ENCODE measurements at regions not wholly inside any gene's neighbourhood (a gene's known extent, or its start where the extent isn't known, plus 50 kb on each side); places are given as distances from the start of the nearest gene placed in this dataset.
"Not testable (repeated sequence)": the region's sequence is repeated elsewhere in the genome, so short reads cannot be mapped to it uniquely, and the experiment has no call there.

- CTCF ChIA-PET = no interaction called here
- POLR2A ChIA-PET = no interaction called here
Measured at GRCh38 chr13:58463841-58464240, 832.3 kb downstream of the PCDH17 start.

DNA sequence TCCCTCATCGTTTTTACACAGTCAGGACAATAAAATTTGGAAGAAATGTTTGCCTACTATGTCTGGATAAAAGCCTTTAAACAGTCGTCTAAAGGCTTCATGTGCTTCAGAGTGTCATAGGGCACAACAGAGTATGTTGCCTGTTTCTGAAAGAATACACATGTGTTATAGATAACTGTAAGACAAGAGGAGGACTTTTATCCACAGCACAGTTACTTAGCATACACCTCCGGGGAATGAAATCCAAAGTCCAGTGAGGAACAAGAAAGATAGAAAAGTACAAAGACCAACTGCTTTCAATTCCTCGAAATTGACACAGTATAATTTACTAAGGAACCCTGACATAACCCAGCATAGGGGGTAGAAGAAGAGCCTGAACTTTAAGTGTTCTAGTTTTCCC lies 835.6 kb downstream of the PCDH17 start:
- CTCF ChIA-PET = no interaction called here
- POLR2A ChIA-PET = no interaction called here

DNA sequence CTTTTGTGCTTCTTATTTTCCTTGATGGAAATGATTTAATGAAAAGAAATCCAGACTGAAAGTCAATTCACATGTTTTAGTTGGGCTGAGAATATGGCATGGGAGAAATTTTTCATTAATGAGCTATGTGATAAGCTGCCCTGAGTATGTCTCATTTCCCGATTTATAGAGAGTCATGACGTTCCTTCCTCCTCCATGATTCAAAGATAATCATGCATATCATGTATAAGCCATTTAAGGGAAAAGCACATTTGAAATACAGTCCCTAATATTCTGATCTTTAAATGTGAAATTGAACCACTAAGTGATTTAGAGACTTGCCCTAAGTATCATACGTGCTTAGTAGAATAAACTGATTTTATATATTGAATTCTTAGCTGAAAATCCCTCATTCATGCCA lies 840.9 kb downstream of the PCDH17 start:
- ChIA-PET POLR2A (no interaction called here), CTCF (no interaction called here)

GRCh38 chr13:58474581-58474980 lies 843.0 kb downstream of the PCDH17 start:
- ChIA-PET CTCF (no interaction called here), POLR2A (no interaction called here)

DNA sequence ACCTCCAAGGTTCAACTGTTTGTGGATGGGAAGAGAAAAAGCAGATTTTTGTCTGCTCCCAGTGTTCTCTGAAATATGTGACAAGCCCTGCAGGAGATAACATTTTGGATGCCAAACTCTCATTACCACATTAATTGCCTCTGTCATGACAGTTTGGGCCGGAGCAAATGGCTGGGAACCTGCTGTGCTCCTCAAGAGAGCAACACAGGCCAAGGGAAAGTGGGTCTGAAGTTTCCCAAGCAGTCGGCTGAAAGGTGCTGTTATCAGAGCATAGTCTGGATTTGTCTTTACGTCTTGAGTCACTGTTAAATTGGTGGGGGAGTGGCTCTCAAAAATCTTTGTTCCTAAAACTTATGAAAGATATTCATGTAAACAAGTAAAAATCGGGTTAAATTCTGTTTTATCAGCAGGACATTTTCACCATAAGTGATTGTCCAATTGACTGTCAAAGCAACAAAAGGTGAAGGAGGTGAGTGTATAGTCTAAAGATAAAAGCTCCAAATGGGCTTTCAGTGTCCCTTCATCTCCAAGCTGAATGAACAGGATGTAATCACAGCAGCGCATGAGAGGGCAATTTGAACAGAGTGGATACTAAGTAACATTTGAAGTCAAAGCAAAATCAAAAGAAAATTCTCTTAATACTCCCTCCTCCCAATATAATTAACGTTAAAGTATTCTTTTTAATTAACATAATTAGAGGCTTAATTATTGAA lies 844.8 kb downstream of the PCDH17 start:
- CTCF ChIA-PET = no interaction called here
- POLR2A ChIA-PET = no interaction called here

- ChIA-PET POLR2A (no interaction called here), CTCF (no interaction called here)
Measured at GRCh38 chr13:58478858-58479257, 847.3 kb downstream of the PCDH17 start.

- ChIA-PET CTCF (no interaction called here), POLR2A (no interaction called here)
Measured at GRCh38 chr13:58480061-58480460, 848.5 kb downstream of the PCDH17 start.

GRCh38 chr13:58488251-58488650 lies 856.7 kb downstream of the PCDH17 start:
- CTCF ChIA-PET = no interaction called here

DNA sequence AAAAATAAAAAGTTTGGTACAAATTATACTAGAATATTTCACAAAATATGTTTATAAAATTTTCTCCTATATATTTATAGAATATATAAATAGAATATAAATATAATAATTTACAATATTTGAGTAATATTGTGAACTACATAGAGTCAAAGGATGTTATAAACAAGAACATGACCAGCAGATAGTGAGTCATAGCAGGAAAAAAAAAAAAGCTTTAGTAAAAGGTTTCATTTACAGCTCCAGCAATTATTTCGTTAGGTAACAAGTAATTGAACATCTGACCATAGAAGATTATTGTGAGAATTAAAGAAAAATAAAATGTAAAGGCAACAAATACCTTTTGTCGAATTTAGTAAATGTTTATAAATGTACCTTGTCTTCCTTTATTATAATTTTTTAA lies 864.1 kb downstream of the PCDH17 start:
- POLR2A ChIA-PET = no interaction called here
- CTCF ChIA-PET = no interaction called here

More at GRCh38 chr13:58488251-58488650, 856.7 kb downstream of the PCDH17 start:
- POLR2A ChIA-PET = no interaction called here

DNA sequence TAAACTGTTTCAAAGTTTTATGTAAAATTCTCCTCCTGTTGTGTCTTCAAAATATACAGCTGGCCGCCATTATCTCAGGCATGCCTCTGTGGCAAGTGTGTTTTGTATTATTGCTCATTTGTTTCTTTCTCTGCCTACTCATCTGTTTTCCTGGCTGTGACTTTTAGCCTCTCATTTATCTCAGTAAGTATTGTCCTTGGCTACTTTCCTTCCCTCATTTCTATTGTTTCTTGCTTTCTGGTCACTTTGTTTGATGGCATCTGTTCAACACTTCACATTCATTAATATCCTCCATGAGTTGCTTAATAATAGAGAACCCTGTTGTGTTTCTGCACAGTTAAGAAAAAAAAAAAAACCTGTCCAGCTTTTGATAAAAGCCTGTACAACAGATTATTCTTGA lies 869.4 kb downstream of the PCDH17 start:
- ChIA-PET POLR2A (no interaction called here), CTCF (no interaction called here)

GRCh38 chr13:58504202-58504700 lies 872.7 kb downstream of the PCDH17 start:
- POLR2A ChIA-PET, CTCF ChIA-PET: not testable (repeated sequence)

- POLR2A ChIA-PET, CTCF ChIA-PET: not testable (repeated sequence)
Measured at GRCh38 chr13:58505262-58505920, 873.8 kb downstream of the PCDH17 start.

- CTCF ChIA-PET = no interaction called here
- POLR2A ChIA-PET = no interaction called here
Measured at GRCh38 chr13:58528351-58528750, 896.8 kb downstream of the PCDH17 start.

DNA sequence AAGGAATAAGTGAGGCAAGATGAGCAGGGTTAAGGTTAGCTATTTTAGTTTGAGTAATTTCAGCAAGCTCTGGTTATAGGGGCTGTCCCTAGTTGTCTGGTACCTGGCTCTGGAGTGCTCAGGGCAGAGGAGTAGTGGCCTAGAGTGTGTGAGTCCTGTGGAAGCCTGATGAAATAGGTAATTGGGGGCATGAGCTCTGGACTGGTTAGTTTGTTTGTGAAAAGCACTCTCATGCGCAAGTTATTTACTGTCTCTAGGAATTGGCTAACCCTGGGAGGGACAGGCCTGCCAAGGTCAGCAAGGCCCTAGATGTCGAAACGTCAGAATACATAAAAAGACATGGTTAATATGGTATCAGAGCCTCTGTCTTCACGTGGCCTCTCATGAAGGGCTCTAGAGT lies 900.1 kb downstream of the PCDH17 start:
- ChIA-PET CTCF (no interaction called here), POLR2A (no interaction called here)

DNA sequence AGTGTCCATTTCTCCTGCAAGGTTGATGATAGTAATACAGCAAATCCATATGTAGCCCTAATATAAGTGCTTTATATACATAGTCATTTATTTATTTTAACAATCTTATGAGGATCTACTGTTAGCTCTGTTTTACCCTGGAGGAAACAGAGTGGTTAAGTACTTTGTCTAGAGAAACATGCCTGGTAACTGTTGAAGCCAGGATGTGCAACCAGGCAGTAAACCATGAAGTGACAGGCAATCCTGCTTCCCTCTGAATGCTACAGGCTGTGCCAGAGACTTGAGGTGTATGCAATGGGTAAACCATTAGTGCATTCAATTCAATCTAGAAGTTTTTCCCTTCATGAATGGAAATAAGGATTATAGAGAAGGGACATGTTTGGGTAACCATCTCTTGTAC lies 911.0 kb downstream of the PCDH17 start:
- ChIA-PET POLR2A (no interaction called here), CTCF (no interaction called here)

DNA sequence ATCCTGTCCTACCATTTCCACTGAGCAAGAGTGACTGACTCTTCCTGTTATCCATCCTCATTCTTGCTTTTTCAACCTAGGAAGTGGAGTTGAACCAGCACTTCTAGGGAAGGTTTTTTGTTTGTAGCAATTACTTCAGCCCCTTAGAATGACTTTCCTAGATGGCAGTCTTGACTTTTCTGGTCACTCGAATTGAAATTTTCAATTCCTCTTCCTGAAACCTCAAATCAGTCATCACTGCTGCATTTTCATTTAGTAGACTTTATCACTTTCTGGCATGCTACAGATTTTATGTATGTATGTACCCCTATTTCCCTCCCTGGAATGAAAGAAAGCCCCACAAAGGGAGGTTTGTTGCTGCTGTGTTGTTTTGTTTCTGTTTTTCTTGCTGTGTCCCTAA lies 915.9 kb downstream of the PCDH17 start:
- ChIA-PET POLR2A (no interaction called here), CTCF (no interaction called here)

- POLR2A ChIA-PET = no interaction called here
- CTCF ChIA-PET = no interaction called here
Measured at GRCh38 chr13:58566176-58566575, 934.6 kb downstream of the PCDH17 start.

DNA sequence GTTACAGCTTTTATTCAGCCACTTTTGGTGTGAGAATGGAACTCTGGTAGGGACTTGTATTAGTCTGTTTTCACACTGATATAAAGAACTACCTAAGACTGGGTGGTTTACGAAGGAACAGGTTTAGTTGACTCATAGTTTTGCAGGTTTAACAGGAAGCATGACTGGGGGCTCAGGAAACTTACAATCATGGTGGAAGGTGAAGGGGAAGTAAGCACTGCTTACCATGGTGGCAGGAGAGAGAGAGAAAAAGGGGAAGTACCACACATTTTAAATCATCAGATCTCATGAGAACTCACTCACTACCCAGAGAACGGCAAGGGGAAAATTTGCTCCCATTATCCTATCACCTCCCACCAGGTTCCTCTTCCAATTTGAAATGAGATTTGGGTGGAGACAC lies 942.2 kb downstream of the PCDH17 start:
- CTCF ChIA-PET = no interaction called here
- POLR2A ChIA-PET = no interaction called here

DNA sequence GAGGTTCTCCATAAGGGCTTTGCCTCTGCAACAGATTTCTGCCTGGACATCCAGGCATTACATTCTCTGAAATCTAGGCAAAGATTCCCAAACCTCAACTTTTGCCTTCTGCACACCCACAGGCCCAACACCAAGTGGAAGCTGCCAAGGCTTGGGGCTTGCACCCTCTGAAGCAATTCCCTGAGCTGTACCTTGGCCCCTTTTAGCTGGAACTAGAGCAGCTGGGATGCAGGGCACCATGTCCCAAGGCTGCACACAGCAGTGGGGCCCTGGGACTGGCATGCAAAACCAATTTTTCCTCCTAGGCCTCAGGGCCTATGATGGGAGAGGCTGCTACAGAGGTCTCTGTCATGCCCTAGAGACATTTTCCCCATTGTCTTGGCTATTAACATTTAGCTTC lies 943.2 kb downstream of the PCDH17 start:
- ChIA-PET CTCF (interaction anchor here (0.7 kb wide), 1 partner anchor 8 kb away, joined by 3 read pairs; no protein-coding TSS in a partner anchor), POLR2A (no interaction called here)

GRCh38 chr13:58579468-58579867 lies 947.9 kb downstream of the PCDH17 start:
- ChIA-PET CTCF (no interaction called here), POLR2A (no interaction called here)

DNA sequence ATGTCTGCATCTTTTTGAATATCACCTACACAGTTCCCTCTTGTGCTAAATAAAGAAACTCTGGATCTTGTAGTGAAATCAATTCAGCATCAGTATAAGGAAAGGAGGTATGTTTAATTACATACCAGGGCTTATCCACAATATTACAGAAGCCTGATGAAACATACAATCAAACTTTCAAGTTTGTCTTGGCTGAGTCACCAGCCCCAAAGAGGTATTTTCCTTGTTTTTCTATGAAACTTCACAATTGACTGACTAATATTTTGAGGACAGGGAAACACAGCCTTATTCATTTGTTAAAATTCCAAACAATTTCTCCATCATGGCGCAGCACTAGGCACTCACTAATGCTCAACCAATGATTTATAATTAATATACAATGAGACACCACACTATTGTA lies 952.4 kb downstream of the PCDH17 start:
- CTCF ChIA-PET = no interaction called here
- POLR2A ChIA-PET = no interaction called here

- CTCF ChIA-PET = no interaction called here
- POLR2A ChIA-PET = no interaction called here
Measured at GRCh38 chr13:58584610-58585009, 953.1 kb downstream of the PCDH17 start.

Data from activated CD8-positive, alpha-beta memory T cell treated with anti-CD3 and anti-CD28 coated beads for 36 hours (primary cell).